Endothelial cell of umbilical vein (primary cell): ENCODE measurements at regions not wholly inside any gene's neighbourhood (a gene's known extent, or its start where the extent isn't known, plus 50 kb on each side); places are given as distances from the start of the nearest gene placed in this dataset.

ENCODE experiments used
- BruUV-seq: library from RNA; stranded (reverse); fragments of 400-500 nt; replicated peaks from 2 replicates; lab custom pipeline; 2021; lab: Mats Ljungman, UMichigan
- CTCF ChIA-PET: fragments of 300-600, 350-600 bp; sonication (Branson Sonifier 250); formaldehyde crosslinking; loops from one replicate; lab custom pipeline; 2021; ENCODE audit warnings: antibody characterized with exemption, inconsistent platforms; lab: Charles Lee
- POLR2A ChIA-PET: fragments of 300-600, 350-600 bp; sonication (Branson Sonifier 250); formaldehyde crosslinking; loops from one replicate; lab custom pipeline; 2021; ENCODE audit warnings: antibody characterized with exemption, inconsistent platforms; lab: Charles Lee
- DNase-seq: peaks from one replicate; pipeline ENCODE4 v3.0.0-alpha.2; 2011; ENCODE audit warnings: low read depth, low spot score
- FAIRE-seq: peaks from 2 replicates; lab custom pipeline; 2011; peaks lifted over from hg19 to GRCh38; lab: Jason Lieb, UNC
- H2AFZ ChIP-seq: 2 replicates; pipeline ENCODE4 v1.6.0; 2012; ENCODE audit warnings: low read depth, low read length, control low read depth, inconsistent platforms
- H3K27ac ChIP-seq: 2 replicates; pipeline ENCODE4 v1.5.1; 2011; ENCODE audit warnings: low read depth, mild to moderate bottlenecking, control low read depth, low read length, moderate library complexity; ENCODE audit not compliant: insufficient read depth
- H3K27me3 ChIP-seq, 2 experiments: 2 replicates each; pipeline versions ENCODE4 v1.6.0 to v1.6.1; 2011; ENCODE audit warnings: low read length in 2 of 2, mixed read lengths in 1 of 2; ENCODE audit not compliant: control insufficient read depth in 2 of 2, insufficient read depth in 2 of 2
- H3K36me3 ChIP-seq, 2 experiments: 2 replicates in 1 of 2; 3 replicates in 1 of 2; pipeline ENCODE4 v1.5.1; 2011; ENCODE audit warnings: low read length in 2 of 2, mild to moderate bottlenecking in 1 of 2, moderate library complexity in 1 of 2; ENCODE audit not compliant: control insufficient read depth in 2 of 2, insufficient read depth in 2 of 2; ENCODE audit errors: extremely low read depth in 1 of 2
- H3K4me1 ChIP-seq: 3 replicates; pipeline ENCODE4 v1.5.1; 2011; ENCODE audit warnings: mild to moderate bottlenecking, low read length; ENCODE audit not compliant: control insufficient read depth, insufficient read depth; ENCODE audit errors: extremely low read depth
- H3K4me2 ChIP-seq: 2 replicates; pipeline ENCODE4 v1.6.1; 2011; ENCODE audit warnings: low read length, control low read depth, mixed read lengths; ENCODE audit not compliant: insufficient read depth
- H3K4me3 ChIP-seq, 3 experiments: fragments of 200-600 bp in 1 of 3; sonication (generic), shearing (Covaris generic) in 1 of 3; replicated peaks in 1 of 3; 2 replicates each; pipeline ENCODE4 v1.5.1; 2011 to 2016; ENCODE audit warnings: control low read depth in 3 of 3, low read length in 3 of 3, mild to moderate bottlenecking in 2 of 3, inconsistent platforms in 1 of 3, low read depth in 1 of 3, moderate library complexity in 1 of 3; ENCODE audit not compliant: insufficient read depth in 1 of 3
- H3K79me2 ChIP-seq: 2 replicates; pipeline ENCODE4 v1.6.0; 2012; ENCODE audit warnings: low read length, inconsistent platforms; ENCODE audit not compliant: control insufficient read depth, insufficient read depth
- H3K9ac ChIP-seq: replicated peaks from 2 replicates; pipeline ENCODE3; 2011; ENCODE audit warnings: low read length, control low read depth; ENCODE audit not compliant: insufficient read depth; ENCODE audit errors: extremely low read depth
- H3K9me1 ChIP-seq: replicated peaks from 3 replicates; pipeline ENCODE4 v1.6.0; 2011; ENCODE audit warnings: mild to moderate bottlenecking, low read length; ENCODE audit not compliant: control insufficient read depth, insufficient read depth; ENCODE audit errors: extremely low read depth
- H3K9me3 ChIP-seq: replicated peaks from 2 replicates; pipeline ENCODE4 v1.5.1; 2012; ENCODE audit warnings: low read length, inconsistent platforms; ENCODE audit not compliant: control insufficient read depth, insufficient read depth
- H4K20me1 ChIP-seq: replicated peaks from 2 replicates; pipeline ENCODE3; 2011; ENCODE audit warnings: mild to moderate bottlenecking, low read length; ENCODE audit not compliant: control insufficient read depth, insufficient read depth; ENCODE audit errors: extremely low read depth
- CTCF ChIP-seq, 2 donors: IDR thresholded peaks; 1 replicate in 1 of 2; 2 replicates in 1 of 2; pipeline ENCODE4 v1.5.1; 2011; ENCODE audit warnings: low read length in 2 of 2, mild to moderate bottlenecking in 2 of 2, moderate library complexity in 2 of 2, control low read depth in 1 of 2, inconsistent platforms in 1 of 2, low read depth in 1 of 2; ENCODE audit not compliant: insufficient read depth in 1 of 2; ENCODE audit errors: extremely low read depth in 1 of 2
- EZH2 ChIP-seq: IDR thresholded peaks from 2 replicates; pipeline ENCODE4 v1.6.1; 2012; ENCODE audit warnings: borderline replicate concordance, low read depth, mild to moderate bottlenecking, moderate library complexity, low read length, inconsistent platforms; ENCODE audit not compliant: severe bottlenecking
- FOS ChIP-seq: IDR thresholded peaks from 2 replicates; pipeline ENCODE4 v1.6.1; 2011; ENCODE audit warnings: mild to moderate bottlenecking, low read length, moderate library complexity, borderline replicate concordance; ENCODE audit not compliant: insufficient read depth
- GATA2 ChIP-seq: IDR thresholded peaks from 2 replicates; pipeline ENCODE4 v1.7.0; 2011; ENCODE audit warnings: low read depth, mild to moderate bottlenecking, moderate library complexity, mixed read lengths, low read length; ENCODE audit not compliant: insufficient read length, insufficient read depth
- JUN ChIP-seq: IDR thresholded peaks from 2 replicates; pipeline ENCODE4 v1.6.1; 2011; ENCODE audit warnings: borderline replicate concordance, low read depth; ENCODE audit not compliant: insufficient read length, insufficient read depth
- MYC ChIP-seq: IDR thresholded peaks from one replicate; pipeline ENCODE4 v1.6.1; 2011; ENCODE audit warnings: mild to moderate bottlenecking, low read depth, low read length
- POLR2A ChIP-seq: IDR thresholded peaks from 2 replicates; pipeline ENCODE4 v1.6.1; 2012; ENCODE audit warnings: low read depth, mild to moderate bottlenecking, control low read depth, low read length
- POLR2AphosphoS5 ChIP-seq: IDR thresholded peaks from 2 replicates; pipeline ENCODE4 v1.6.1; 2012; ENCODE audit warnings: low read depth, mild to moderate bottlenecking, control low read depth, low read length, moderate library complexity; ENCODE audit not compliant: insufficient read depth
- dilution Hi-C: fragments of 300-500 bp; cut with MboI; formaldehyde crosslinking; loops from one replicate; pipeline ENCODE4 v1.15.0; 2019; ENCODE audit warnings: low sequenced_read_pairs; ENCODE audit not compliant: extremely low pct_ligation_motif_present
- intact Hi-C: fragments of 100-400 bp; cut with micrococcal nuclease; formaldehyde crosslinking; loops from one replicate; pipeline ENCODE4 v1.10.0; 2022

GRCh38 chr6:5869261-5869660 is 137.5 kb downstream of the NRN1 start:
- H3K79me2 ChIP-seq: no peaks in the 10 kb centered on the region
- no peak overlapping the region for H2AFZ ChIP-seq
- intact Hi-C loops: no loop called here
- no peak overlapping the region for H3K27ac ChIP-seq
- H3K9ac ChIP-seq: no peak overlapping the region
- H3K4me1 ChIP-seq: no peaks in the 10 kb centered on the region
- TF ChIP-seq CTCF (IDR thresholded peaks at IDR 0.05; ENCODE audit: extremely low read depth in 1 of 2, insufficient read depth in 1 of 2, low read depth in 1 of 2, low read length in 2 of 2): no peak
- TF ChIP-seq FOS: no peak
- no peak for TF ChIP-seq GATA2
- TF ChIP-seq MYC: no peak
- TF ChIP-seq JUN: no peak
- TF ChIP-seq EZH2: no peak
- no peak for TF ChIP-seq POLR2A
- TF ChIP-seq POLR2AphosphoS5: no peak
- POLR2A ChIA-PET: no interaction called here
- BruUV-seq: no TSS peak
- H3K9me1 ChIP-seq: no peaks in the 10 kb centered on the region
- H3K4me3 ChIP-seq: no peak overlapping the region
- CTCF ChIA-PET: no interaction called here
- no peaks in the 10 kb centered on the region for H3K36me3 ChIP-seq
- no peaks in the 10 kb centered on the region for H4K20me1 ChIP-seq
- no peak for DNase-seq
- no peak for FAIRE-seq
- H3K4me2 ChIP-seq: no peak overlapping the region
- dilution Hi-C loops: no loop called here
- no peaks in the 10 kb centered on the region for H3K27me3 ChIP-seq
- H3K9me3 ChIP-seq: no peaks in the 10 kb centered on the region
